ENCODE measurements at regions not wholly inside any gene's neighbourhood (a gene's known extent, or its start where the extent isn't known, plus 50 kb on each side); places are given as distances from the start of the nearest gene placed in this dataset.
"Not testable (repeated sequence)": the region's sequence is repeated elsewhere in the genome, so short reads cannot be mapped to it uniquely, and the experiment has no call there.

GRCh38 chr4:82126512-82127040 is 247.2 kb downstream of the HNRNPD start:
- Histone ChIP-seq H3K9me3 (no peaks in the 10 kb centered on the region), H3K4me1 (ENCODE audit: control insufficient read depth in 1 of 2, low read depth in 2 of 2) (no peaks in the 10 kb centered on the region), H3K27ac (no peak overlapping the region), H3K27me3 (replicated peaks; ENCODE audit: insufficient read depth) (no peaks in the 10 kb centered on the region), H3K4me3 (no peak overlapping the region), H3K36me3 (no peaks in the 10 kb centered on the region)
- no peak for DNase-seq (ENCODE audit: low spot score)
- no peak for ATAC-seq (ENCODE audit: insufficient number of reproducible peaks, low FRiP score, low read depth)
- TF ChIP-seq, protein P1, sequence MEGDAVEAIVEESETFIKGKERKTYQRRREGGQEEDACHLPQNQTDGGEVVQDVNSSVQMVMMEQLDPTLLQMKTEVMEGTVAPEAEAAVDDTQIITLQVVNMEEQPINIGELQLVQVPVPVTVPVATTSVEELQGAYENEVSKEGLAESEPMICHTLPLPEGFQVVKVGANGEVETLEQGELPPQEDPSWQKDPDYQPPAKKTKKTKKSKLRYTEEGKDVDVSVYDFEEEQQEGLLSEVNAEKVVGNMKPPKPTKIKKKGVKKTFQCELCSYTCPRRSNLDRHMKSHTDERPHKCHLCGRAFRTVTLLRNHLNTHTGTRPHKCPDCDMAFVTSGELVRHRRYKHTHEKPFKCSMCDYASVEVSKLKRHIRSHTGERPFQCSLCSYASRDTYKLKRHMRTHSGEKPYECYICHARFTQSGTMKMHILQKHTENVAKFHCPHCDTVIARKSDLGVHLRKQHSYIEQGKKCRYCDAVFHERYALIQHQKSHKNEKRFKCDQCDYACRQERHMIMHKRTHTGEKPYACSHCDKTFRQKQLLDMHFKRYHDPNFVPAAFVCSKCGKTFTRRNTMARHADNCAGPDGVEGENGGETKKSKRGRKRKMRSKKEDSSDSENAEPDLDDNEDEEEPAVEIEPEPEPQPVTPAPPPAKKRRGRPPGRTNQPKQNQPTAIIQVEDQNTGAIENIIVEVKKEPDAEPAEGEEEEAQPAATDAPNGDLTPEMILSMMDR (IDR thresholded peaks at IDR 0.05) = no peak

GRCh38 chr4:82125787-82126297 is 247.9 kb downstream of the HNRNPD start:
- DNase-seq (ENCODE audit: low spot score) = no peak
- Histone ChIP-seq H3K9me3 (no peaks in the 10 kb centered on the region), H3K36me3 (no peaks in the 10 kb centered on the region), H3K27me3 (replicated peaks; ENCODE audit: insufficient read depth) (no peaks in the 10 kb centered on the region), H3K27ac (no peak overlapping the region), H3K4me3 (no peak overlapping the region), H3K4me1 (ENCODE audit: control insufficient read depth in 1 of 2, low read depth in 2 of 2) (no peaks in the 10 kb centered on the region)
- TF ChIP-seq, protein P1 (IDR thresholded peaks at IDR 0.05) = no peak
- no peak for ATAC-seq (ENCODE audit: insufficient number of reproducible peaks, low FRiP score, low read depth)

DNA sequence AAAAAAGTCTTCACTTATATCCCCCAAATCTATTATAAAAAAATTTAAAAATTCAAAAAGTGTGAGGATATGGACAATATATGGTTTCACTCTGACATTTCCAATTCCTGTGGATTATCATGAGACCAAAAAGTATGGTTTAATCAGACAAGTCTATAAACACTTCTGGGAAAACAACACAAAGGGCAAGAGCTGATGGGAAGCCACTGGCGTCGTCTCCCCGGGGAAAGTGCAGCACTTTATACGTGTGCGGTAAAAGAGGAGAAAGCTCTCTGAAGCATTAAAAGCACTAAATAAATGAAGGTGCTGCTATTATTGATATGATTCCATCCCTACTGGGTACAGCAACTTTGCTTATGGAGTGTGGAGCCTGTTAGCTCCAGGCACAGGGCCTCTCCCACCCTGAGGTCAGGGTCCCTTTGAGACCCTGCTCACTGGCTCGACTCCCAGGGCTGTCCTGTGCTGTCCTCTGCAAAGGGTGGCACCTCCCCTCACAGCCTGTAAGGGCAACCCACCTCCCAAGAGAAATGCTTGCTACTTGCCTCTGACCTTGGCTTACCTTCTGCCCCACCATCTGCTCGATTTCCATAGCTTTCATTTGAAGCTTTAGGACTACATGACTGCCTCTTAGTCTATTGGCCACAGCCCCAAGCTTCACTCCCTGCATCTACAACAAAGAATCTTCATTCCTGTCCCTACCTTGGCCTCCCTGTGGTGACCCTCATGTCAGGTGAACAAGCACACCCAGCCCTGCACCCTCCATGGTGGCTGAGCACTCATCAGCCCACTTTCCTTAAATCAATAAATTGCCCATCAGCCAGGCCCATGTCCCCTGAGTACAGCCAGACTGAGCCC is 248.6 kb downstream of the HNRNPD start:
- Histone ChIP-seq H3K9me3 (no peaks in the 10 kb centered on the region), H3K27me3 (replicated peaks; ENCODE audit: insufficient read depth) (no peaks in the 10 kb centered on the region), H3K4me3 (no peak overlapping the region), H3K36me3 (no peaks in the 10 kb centered on the region), H3K4me1 (ENCODE audit: control insufficient read depth in 1 of 2, low read depth in 2 of 2) (no peaks in the 10 kb centered on the region), H3K27ac (no peak overlapping the region)
- ATAC-seq (ENCODE audit: insufficient number of reproducible peaks, low FRiP score, low read depth) (no peak), DNase-seq (ENCODE audit: low spot score) (no peak)
- TF ChIP-seq, protein P1 (IDR thresholded peaks at IDR 0.05) = no peak

DNA sequence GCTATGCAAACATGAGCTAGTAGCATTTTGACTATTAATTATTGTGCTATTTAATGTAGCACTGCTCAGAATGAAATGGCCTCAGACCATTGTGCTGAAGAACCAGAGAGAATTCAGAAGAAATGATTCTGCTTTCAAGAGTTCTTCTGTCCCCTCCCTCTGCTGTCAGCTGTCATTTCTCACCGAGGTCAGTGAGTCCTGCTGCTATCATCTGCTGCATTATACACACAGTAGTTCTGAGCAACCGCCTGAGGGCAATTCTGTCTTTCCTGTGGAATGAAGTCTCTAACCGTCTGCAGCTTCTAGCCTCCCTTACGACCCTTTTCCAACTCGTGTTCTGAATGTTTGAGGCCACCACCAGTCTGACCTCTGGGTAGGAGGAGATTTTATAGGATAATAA is 249.4 kb downstream of the HNRNPD start:
- no peaks in the 10 kb centered on the region for H3K27me3 ChIP-seq (replicated peaks; ENCODE audit: insufficient read depth)
- TF ChIP-seq, protein P1 (IDR thresholded peaks at IDR 0.05) = no peak

GRCh38 chr4:82123934-82124333 is 249.9 kb downstream of the HNRNPD start:
- Histone ChIP-seq H3K27me3 (replicated peaks; ENCODE audit: insufficient read depth) (no peaks in the 10 kb centered on the region), H3K36me3 (no peaks in the 10 kb centered on the region), H3K4me1 (ENCODE audit: control insufficient read depth in 1 of 2, low read depth in 2 of 2) (no peaks in the 10 kb centered on the region), H3K4me3 (no peak overlapping the region), H3K9me3 (no peaks in the 10 kb centered on the region), H3K27ac (no peak overlapping the region)
- DNase-seq (ENCODE audit: low spot score) (no peak), ATAC-seq (ENCODE audit: insufficient number of reproducible peaks, low FRiP score, low read depth) (no peak)
- TF ChIP-seq, protein P1 (IDR thresholded peaks at IDR 0.05) = no peak

More for the DNA sequence above, 249.4 kb downstream of the HNRNPD start:
- H3K4me3 ChIP-seq = no peak overlapping the region
- no peak for DNase-seq (ENCODE audit: low spot score)
- H3K9me3 ChIP-seq = no peaks in the 10 kb centered on the region
- no peak for ATAC-seq (ENCODE audit: insufficient number of reproducible peaks, low FRiP score, low read depth)
- no peak overlapping the region for H3K27ac ChIP-seq
- H3K36me3 ChIP-seq = no peaks in the 10 kb centered on the region
- H3K4me1 ChIP-seq (ENCODE audit: control insufficient read depth in 1 of 2, low read depth in 2 of 2) = no peaks in the 10 kb centered on the region

GRCh38 chr4:82115183-82115582 is 258.6 kb downstream of the HNRNPD start:
- ATAC-seq (ENCODE audit: insufficient number of reproducible peaks, low FRiP score, low read depth); H3K27ac ChIP-seq; H3K27me3 ChIP-seq (replicated peaks; ENCODE audit: insufficient read depth); DNase-seq (ENCODE audit: low spot score); H3K36me3 ChIP-seq; H3K9me3 ChIP-seq; H3K4me3 ChIP-seq; H3K4me1 ChIP-seq (ENCODE audit: control insufficient read depth in 1 of 2, low read depth in 2 of 2): not testable (repeated sequence)

All from thoracic aorta (tissue), 2 donors.